Astrocyte of the cerebellum (primary cell): ENCODE measurements at regions not wholly inside any gene's neighbourhood (a gene's known extent, or its start where the extent isn't known, plus 50 kb on each side); places are given as distances from the start of the nearest gene placed in this dataset.

Source experiments
- DNase-seq: peaks from one replicate; pipeline ENCODE4 v3.0.0-alpha.2; 2011; ENCODE audit warnings: low read depth
- H3K4me3 ChIP-seq: 2 replicates; pipeline ENCODE4 v1.5.1; 2011; ENCODE audit warnings: mild to moderate bottlenecking, low read depth, low read length, moderate library complexity
- in situ Hi-C: cut with HindIII; loops from 2 replicates; pipeline ENCODE4 v1.10.0; 2017; ENCODE audit warnings: low sequenced_read_pairs
- TF ChIP-seq, protein P1 (sequence below): IDR thresholded peaks from 2 replicates; pipeline ENCODE4 v1.5.1; 2012; ENCODE audit warnings: low read length, low read depth, moderate library complexity, mild to moderate bottlenecking; ENCODE audit errors: missing control alignments

DNA sequence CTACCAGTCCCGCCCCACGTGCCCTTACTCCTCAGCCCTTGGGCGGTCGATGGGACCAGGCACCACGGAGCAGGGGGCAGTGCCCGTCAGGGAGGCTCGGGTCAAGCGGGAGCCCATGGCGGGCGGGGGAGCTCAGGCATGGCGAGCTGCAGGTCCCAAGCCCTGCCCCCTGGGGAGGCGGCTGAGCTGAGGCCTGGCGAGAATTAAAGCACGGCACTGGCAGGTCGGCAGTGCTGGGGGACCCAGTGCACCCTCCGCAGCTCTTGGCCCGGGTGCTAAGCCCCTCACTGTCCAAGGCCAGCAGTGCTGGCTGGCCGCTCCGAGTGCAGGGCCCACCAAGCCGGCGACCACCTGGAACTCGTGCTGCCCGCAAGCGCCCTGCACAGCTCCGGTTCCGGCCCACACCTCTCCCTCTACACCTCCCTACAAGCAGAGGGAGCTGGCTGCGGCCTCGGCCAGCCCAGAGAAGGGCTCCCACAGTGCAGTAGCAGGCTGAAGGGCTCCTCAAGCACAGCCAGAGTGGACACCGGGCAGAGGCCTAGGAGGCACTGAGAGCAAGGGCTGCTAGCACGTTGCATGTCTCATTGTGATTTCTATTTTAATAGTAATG lies 166.8 kb upstream of the FMN2 start:
- in situ Hi-C loops, result no loop called here
- TF ChIP-seq, protein P1, sequence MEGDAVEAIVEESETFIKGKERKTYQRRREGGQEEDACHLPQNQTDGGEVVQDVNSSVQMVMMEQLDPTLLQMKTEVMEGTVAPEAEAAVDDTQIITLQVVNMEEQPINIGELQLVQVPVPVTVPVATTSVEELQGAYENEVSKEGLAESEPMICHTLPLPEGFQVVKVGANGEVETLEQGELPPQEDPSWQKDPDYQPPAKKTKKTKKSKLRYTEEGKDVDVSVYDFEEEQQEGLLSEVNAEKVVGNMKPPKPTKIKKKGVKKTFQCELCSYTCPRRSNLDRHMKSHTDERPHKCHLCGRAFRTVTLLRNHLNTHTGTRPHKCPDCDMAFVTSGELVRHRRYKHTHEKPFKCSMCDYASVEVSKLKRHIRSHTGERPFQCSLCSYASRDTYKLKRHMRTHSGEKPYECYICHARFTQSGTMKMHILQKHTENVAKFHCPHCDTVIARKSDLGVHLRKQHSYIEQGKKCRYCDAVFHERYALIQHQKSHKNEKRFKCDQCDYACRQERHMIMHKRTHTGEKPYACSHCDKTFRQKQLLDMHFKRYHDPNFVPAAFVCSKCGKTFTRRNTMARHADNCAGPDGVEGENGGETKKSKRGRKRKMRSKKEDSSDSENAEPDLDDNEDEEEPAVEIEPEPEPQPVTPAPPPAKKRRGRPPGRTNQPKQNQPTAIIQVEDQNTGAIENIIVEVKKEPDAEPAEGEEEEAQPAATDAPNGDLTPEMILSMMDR, result no peak
- H3K4me3 ChIP-seq, result no peak overlapping the region
- DNase-seq, result no peak

DNA sequence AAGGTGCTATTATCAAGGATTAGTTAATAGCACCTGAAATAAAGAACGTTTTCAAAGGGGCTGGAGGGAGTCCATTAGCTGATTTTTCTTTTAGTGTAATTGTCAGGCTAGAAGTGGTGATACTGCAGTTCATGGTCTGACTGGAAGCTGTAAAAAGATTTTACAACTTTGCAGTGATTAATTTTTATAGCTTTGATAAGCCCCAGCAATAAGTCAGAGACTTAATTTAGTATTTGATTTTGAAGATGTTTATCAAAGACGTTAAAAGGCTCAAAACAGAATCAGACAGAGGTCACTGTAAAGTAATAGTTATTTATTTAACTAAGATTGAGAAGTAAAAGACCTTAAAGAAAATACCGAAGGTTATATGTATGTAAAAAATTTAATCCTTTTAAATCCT lies 165.5 kb upstream of the FMN2 start:
- no peak for DNase-seq
- no peak overlapping the region for H3K4me3 ChIP-seq
- TF ChIP-seq, protein P1, result no peak
- in situ Hi-C loops, result no loop called here

DNA sequence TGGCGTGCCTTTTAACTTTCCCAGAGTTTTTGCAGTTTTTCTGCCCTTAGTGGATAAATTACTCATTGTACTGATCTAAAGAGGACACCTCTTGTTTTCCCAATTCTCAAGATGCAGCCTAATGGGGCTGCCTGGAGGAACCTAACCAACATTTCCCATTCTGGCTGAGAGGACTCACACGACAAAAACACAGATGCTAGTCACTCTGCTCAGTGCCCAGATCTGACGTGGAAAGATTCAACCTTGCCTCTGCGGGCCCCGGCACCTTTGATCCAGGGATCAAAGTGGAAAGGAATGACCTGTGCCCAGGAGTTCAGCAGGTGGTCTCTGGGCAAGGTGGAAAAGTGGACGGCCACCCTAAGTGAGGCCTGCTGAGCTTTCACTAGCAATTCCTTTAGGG lies 162.4 kb upstream of the FMN2 start:
- TF ChIP-seq, protein P1, result no peak
- no peak overlapping the region for H3K4me3 ChIP-seq
- DNase-seq, result no peak
- in situ Hi-C loops, result no loop called here

DNA sequence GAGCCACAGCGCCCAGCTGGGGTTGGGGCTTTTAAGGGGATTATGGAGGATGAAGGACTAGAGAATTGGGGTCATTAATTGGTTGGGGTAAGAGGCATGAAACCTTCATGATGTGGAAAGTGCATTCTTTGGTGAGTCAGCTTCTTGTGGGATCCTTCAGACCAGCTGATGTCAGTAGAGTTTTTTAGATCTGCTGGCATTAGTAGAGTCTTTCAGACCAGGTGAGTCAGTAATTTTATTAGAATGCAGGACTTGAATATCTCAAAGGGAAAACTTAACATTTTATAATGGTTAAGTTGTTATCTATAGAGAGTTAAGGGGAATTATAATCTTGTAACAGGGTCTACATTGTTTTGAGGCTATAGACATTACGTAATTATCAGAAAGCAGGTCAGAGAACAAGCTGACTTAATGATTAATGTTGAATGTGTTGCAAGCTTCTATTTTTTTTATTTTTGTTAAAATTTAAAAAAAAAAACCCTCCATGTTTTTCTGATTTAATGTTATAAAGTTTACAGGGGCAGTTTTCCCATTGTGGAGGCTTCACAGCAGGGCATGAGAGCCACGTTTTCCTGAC lies 160.9 kb upstream of the FMN2 start:
- TF ChIP-seq, protein P1, result no peak
- no peak overlapping the region for H3K4me3 ChIP-seq
- DNase-seq, result no peak
- in situ Hi-C loops, result no loop called here

DNA sequence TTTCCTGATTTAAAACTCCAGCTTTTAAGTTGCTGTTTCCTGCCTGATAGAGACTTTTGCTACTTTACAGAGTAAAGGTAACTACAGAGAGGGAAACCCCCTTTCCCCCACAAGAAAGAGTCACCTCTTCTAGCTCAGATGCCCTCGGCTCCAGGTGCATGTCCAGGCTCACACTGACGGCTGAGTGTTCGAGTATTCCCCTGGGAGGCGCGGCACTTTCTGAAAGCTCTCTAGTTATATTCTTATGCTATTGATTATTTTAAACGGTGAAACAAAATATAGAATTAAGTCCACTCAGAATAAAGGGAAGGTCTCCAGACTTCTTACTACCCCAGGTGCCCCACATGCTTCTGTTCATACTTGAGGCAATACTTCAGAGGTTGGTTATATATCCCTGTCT lies 160.3 kb upstream of the FMN2 start:
- in situ Hi-C loops, result no loop called here
- TF ChIP-seq, protein P1, result no peak

GRCh38 chr1:239939602-239940001 lies 152.1 kb upstream of the FMN2 start:
- DNase-seq, result no peak
- TF ChIP-seq, protein P1, result no peak
- in situ Hi-C loops, result no loop called here
- no peak overlapping the region for H3K4me3 ChIP-seq

More for the DNA sequence above, 160.3 kb upstream of the FMN2 start:
- DNase-seq, result no peak
- no peak overlapping the region for H3K4me3 ChIP-seq
